SU-DHL-6 (cell line): ENCODE measurements at regions not wholly inside any gene's neighbourhood (a gene's known extent, or its start where the extent isn't known, plus 50 kb on each side); places are given as distances from the start of the nearest gene placed in this dataset.

ENCODE experiments used
- H2AFZ ChIP-seq: fragments of 200-600 bp; sonication (generic); 2 replicates; pipeline ENCODE4 v1.6.1; 2014; ENCODE audit warnings: low read depth, mild to moderate bottlenecking, moderate library complexity, mixed read lengths, antibody characterized with exemption, low read length; ENCODE audit not compliant: severe bottlenecking
- H3F3A ChIP-seq: fragments of 200-600 bp; shearing (Covaris generic); 2 replicates; pipeline ENCODE4 v1.6.0; 2016; ENCODE audit warnings: antibody characterized with exemption, mild to moderate bottlenecking; ENCODE audit not compliant: insufficient read depth
- H3K27ac ChIP-seq: fragments of 200-600 bp; sonication (generic); 2 replicates; pipeline ENCODE4 v1.5.1; 2016; ENCODE audit warnings: low read depth, mild to moderate bottlenecking, low read length, moderate library complexity, mixed read lengths
- H3K27me3 ChIP-seq: fragments of 200-600 bp; sonication (generic), shearing (Covaris generic); 2 replicates; pipeline ENCODE4 v1.6.0; 2014; ENCODE audit warnings: mild to moderate bottlenecking, low read length
- H3K36me3 ChIP-seq: fragments of 200-600 bp; sonication (generic); 2 replicates; pipeline ENCODE4 v1.6.1; 2014; ENCODE audit warnings: mild to moderate bottlenecking, low read length, mixed read lengths
- H3K4me2 ChIP-seq: fragments of 300-600, 200-600 bp; shearing (Covaris generic), sonication (generic); 2 replicates; pipeline ENCODE4 v1.6.0; 2014; ENCODE audit warnings: low read length, low read depth, mild to moderate bottlenecking; ENCODE audit not compliant: poor library complexity, severe bottlenecking
- H3K4me3 ChIP-seq: fragments of 200-600 bp; sonication (generic); 2 replicates; pipeline ENCODE4 v1.5.1; 2014; ENCODE audit warnings: antibody characterized with exemption, low read length, mild to moderate bottlenecking, mixed read lengths; ENCODE audit not compliant: insufficient read depth, poor library complexity, severe bottlenecking
- H3K79me2 ChIP-seq: fragments of 200-600 bp; sonication (generic); 2 replicates; pipeline ENCODE4 v1.6.1; 2014; ENCODE audit warnings: mild to moderate bottlenecking, low read length, moderate library complexity; ENCODE audit not compliant: insufficient read depth
- H3K9ac ChIP-seq: fragments of 200-600 bp; sonication (generic); 2 replicates; pipeline ENCODE4 v1.7.0; 2014; ENCODE audit warnings: mild to moderate bottlenecking, low read length
- H3K9me2 ChIP-seq: fragments of 200-600 bp; sonication (generic); replicated peaks from 2 replicates; pipeline ENCODE4 v1.6.1; 2014; ENCODE audit warnings: low read length; ENCODE audit not compliant: insufficient read depth
- H3K9me3 ChIP-seq: fragments of 200-600 bp; sonication (generic); 2 replicates; pipeline ENCODE4 v1.6.1; 2014; ENCODE audit warnings: low read length, mixed read lengths; ENCODE audit not compliant: insufficient read depth
- H4K20me1 ChIP-seq: fragments of 200-600 bp; sonication (generic); 2 replicates; pipeline ENCODE4 v1.6.1; 2014; ENCODE audit warnings: low read depth, mild to moderate bottlenecking, antibody characterized with exemption, low read length, moderate library complexity, mixed read lengths
- EZH2phosphoT487 ChIP-seq: fragments of 200-600 bp; sonication (generic), shearing (Covaris generic); conservative IDR thresholded peaks from 2 replicates; pipeline ENCODE4 v1.6.1; 2018; ENCODE audit warnings: mild to moderate bottlenecking, antibody characterized with exemption, low read length, moderate library complexity, mixed read lengths
- TF ChIP-seq, protein P1 (sequence below): fragments of 200-600 bp; sonication (generic); IDR thresholded peaks from one replicate; pipeline ENCODE4 v1.5.1; 2017; ENCODE audit warnings: antibody characterized with exemption, mild to moderate bottlenecking, low read length, moderate library complexity; ENCODE audit not compliant: insufficient read depth, poor library complexity, severe bottlenecking

DNA sequence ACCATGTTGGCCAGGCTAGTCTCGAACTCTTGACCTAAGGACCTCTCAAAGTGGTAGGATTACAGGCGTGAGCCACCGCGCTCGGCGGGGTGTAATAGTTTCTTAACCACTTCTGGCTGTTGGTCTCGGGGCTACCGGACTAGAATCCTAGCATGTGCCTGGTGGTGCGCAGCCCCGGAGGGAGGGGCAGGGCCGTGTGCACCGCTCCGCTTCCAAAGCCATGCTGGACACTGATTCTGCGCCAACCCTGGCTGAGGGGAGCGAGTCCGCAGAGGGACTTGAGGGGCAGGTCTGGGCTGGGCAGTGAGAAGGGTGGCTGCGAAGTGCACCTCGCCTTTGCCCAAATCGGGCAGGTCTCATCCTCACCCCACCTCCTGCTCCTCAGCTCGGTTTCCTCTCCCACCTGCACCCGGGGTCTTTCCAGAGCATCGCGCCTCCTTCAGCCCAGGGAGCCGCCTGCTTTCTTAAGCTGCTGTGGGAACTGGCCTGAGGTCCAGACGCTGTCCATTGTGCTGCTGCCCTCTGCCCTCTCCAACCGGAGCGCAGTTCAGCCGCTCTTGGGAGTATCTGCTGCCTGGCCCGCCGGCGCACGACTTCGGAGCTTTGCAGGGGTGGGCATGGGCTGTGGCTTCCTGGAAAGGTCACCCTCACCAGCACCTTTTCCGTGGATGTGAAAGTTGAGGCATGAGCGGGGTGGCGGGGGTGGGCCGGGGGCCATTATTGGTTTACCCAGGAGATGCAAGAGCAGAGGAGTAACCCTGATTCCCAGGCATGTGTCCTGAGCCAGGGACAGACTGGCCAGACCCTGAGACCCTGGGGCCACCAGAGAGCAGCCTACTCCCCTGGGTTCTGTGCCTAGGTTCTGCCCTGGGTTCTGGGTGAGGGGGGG, 422.6 kb upstream of the NUPR2 start:
- H3K27me3 ChIP-seq: no peaks in the 10 kb centered on the region
- no peaks in the 10 kb centered on the region for H3K9me3 ChIP-seq
- no peak overlapping the region for H3K9ac ChIP-seq
- no peak overlapping the region for H3K4me3 ChIP-seq
- no peak overlapping the region for H3K4me2 ChIP-seq
- H2AFZ ChIP-seq: no peak overlapping the region
- TF ChIP-seq, protein P1, sequence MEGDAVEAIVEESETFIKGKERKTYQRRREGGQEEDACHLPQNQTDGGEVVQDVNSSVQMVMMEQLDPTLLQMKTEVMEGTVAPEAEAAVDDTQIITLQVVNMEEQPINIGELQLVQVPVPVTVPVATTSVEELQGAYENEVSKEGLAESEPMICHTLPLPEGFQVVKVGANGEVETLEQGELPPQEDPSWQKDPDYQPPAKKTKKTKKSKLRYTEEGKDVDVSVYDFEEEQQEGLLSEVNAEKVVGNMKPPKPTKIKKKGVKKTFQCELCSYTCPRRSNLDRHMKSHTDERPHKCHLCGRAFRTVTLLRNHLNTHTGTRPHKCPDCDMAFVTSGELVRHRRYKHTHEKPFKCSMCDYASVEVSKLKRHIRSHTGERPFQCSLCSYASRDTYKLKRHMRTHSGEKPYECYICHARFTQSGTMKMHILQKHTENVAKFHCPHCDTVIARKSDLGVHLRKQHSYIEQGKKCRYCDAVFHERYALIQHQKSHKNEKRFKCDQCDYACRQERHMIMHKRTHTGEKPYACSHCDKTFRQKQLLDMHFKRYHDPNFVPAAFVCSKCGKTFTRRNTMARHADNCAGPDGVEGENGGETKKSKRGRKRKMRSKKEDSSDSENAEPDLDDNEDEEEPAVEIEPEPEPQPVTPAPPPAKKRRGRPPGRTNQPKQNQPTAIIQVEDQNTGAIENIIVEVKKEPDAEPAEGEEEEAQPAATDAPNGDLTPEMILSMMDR: no peak
- no peak for TF ChIP-seq EZH2phosphoT487
- H3K36me3 ChIP-seq: no peaks in the 10 kb centered on the region
- no peaks in the 10 kb centered on the region for H3K9me2 ChIP-seq
- no peaks in the 10 kb centered on the region for H3F3A ChIP-seq
- H4K20me1 ChIP-seq: no peaks in the 10 kb centered on the region
- H3K79me2 ChIP-seq: no peaks in the 10 kb centered on the region
- H3K27ac ChIP-seq: no peak overlapping the region

DNA sequence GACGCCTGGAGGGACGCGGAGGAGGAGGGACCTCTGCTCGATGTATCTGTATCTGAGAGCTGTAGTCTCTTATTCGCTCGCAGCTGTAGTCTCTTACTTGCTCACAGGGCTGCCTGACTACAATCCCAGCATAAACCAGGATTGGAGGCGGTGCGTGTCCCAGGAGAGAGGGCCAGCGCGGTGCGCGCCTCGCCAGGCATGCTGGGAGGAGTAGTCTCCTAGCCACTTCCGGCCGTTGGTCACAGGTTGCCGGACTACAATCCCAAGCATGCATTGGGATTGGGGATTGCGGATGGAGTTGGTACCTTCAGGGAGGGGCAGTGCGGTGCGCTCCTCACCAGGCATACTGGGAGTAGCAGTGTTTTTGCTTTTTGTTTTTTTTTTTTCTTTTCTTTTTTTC, 421.7 kb upstream of the NUPR2 start:
- H3K79me2 ChIP-seq: no peaks in the 10 kb centered on the region
- no peak for TF ChIP-seq EZH2phosphoT487
- TF ChIP-seq, protein P1: no peak
- no peaks in the 10 kb centered on the region for H3F3A ChIP-seq
- H3K4me3 ChIP-seq: no peak overlapping the region
- H3K9me3 ChIP-seq: no peaks in the 10 kb centered on the region
- H4K20me1 ChIP-seq: no peaks in the 10 kb centered on the region
- H3K36me3 ChIP-seq: no peaks in the 10 kb centered on the region
- no peak overlapping the region for H3K27ac ChIP-seq
- H3K9ac ChIP-seq: no peak overlapping the region
- no peaks in the 10 kb centered on the region for H3K27me3 ChIP-seq
- no peaks in the 10 kb centered on the region for H3K9me2 ChIP-seq
- H2AFZ ChIP-seq: no peak overlapping the region
- H3K4me2 ChIP-seq: no peak overlapping the region

DNA sequence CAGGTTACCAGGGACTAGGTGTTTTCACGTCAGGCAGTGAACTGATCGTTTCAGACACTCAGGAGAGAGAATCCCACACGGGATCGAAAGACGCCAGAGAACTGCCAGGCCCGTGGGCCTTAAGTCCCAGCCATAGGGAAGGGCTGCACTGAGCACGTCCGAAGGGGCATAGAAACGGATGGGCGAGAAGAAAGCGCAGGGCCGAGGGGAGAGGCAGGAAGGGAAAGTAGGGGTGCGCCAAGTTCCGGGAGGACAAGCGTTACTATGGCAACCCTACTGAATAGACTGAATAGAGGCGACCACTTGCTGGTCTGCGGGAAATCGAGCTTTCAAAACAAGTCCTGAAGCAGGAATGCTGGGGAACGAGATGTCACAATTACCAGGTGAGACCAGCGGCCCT, 421.3 kb upstream of the NUPR2 start:
- TF ChIP-seq EZH2phosphoT487: no peak
- TF ChIP-seq, protein P1: no peak
- no peak overlapping the region for H3K9ac ChIP-seq
- no peaks in the 10 kb centered on the region for H3K9me2 ChIP-seq
- H3K4me2 ChIP-seq: no peak overlapping the region
- no peak overlapping the region for H2AFZ ChIP-seq
- H3K27ac ChIP-seq: no peak overlapping the region
- H3F3A ChIP-seq: no peaks in the 10 kb centered on the region
- no peak overlapping the region for H3K4me3 ChIP-seq
- H4K20me1 ChIP-seq: no peaks in the 10 kb centered on the region
- no peaks in the 10 kb centered on the region for H3K27me3 ChIP-seq
- no peaks in the 10 kb centered on the region for H3K9me3 ChIP-seq
- no peaks in the 10 kb centered on the region for H3K79me2 ChIP-seq
- no peaks in the 10 kb centered on the region for H3K36me3 ChIP-seq
